Neuronal stem cell (in vitro differentiated cells): ENCODE measurements at regions not wholly inside any gene's neighbourhood (a gene's known extent, or its start where the extent isn't known, plus 50 kb on each side); places are given as distances from the start of the nearest gene placed in this dataset.

Experiments
- DNase-seq: peaks from one replicate; pipeline ENCODE4 v3.0.0-alpha.2; 2013; ENCODE audit warnings: low spot score
- H2AFZ ChIP-seq: one replicate; pipeline ENCODE4 v1.6.1; 2013; ENCODE audit warnings: mild to moderate bottlenecking, low read length, inconsistent platforms
- H2AK5ac ChIP-seq: 2 replicates; pipeline ENCODE4 v1.6.1; 2013; ENCODE audit warnings: low read depth, mild to moderate bottlenecking, inconsistent platforms, low read length, moderate library complexity, mixed read lengths
- H2BK120ac ChIP-seq: 2 replicates; pipeline ENCODE4 v1.6.1; 2013; ENCODE audit warnings: low read depth, mild to moderate bottlenecking, inconsistent platforms, low read length, moderate library complexity, mixed read lengths
- H2BK12ac ChIP-seq: one replicate; pipeline ENCODE4 v1.6.1; 2013; ENCODE audit warnings: low read length, inconsistent platforms
- H2BK15ac ChIP-seq: 2 replicates; pipeline ENCODE4 v1.6.1; 2013; ENCODE audit warnings: mild to moderate bottlenecking, low read length, inconsistent platforms, mixed read lengths
- H2BK5ac ChIP-seq: one replicate; pipeline ENCODE4 v1.6.1; 2013; ENCODE audit warnings: inconsistent platforms, mild to moderate bottlenecking, low read length, moderate library complexity
- H3K14ac ChIP-seq: one replicate; pipeline ENCODE4 v1.6.1; 2013; ENCODE audit warnings: low read length, inconsistent platforms
- H3K18ac ChIP-seq: 2 replicates; pipeline ENCODE4 v1.6.1; 2013; ENCODE audit warnings: low read length, inconsistent platforms
- H3K23ac ChIP-seq: 2 replicates; pipeline ENCODE4 v1.6.1; 2013; ENCODE audit warnings: low read depth, mild to moderate bottlenecking, mixed read lengths, low read length, inconsistent platforms; ENCODE audit not compliant: poor library complexity
- H3K27ac ChIP-seq: replicated peaks from 3 replicates; pipeline ENCODE4 v1.5.1; 2013; ENCODE audit warnings: low read length, inconsistent platforms
- H3K27me3 ChIP-seq, 3 experiments: 2 replicates each; pipeline ENCODE4 v1.6.1; 2013; ENCODE audit warnings: low read length in 3 of 3, mild to moderate bottlenecking in 2 of 3, inconsistent platforms in 1 of 3, low read depth in 1 of 3, mixed read lengths in 1 of 3, moderate library complexity in 1 of 3; ENCODE audit not compliant: control insufficient read depth in 3 of 3, insufficient read depth in 3 of 3
- H3K36me3 ChIP-seq, 2 donors: replicated peaks in 1 of 2; 2 replicates each; pipeline ENCODE4 v1.6.1; 2013; ENCODE audit warnings: low read length in 2 of 2; ENCODE audit not compliant: control insufficient read depth in 2 of 2, insufficient read depth in 2 of 2
- H3K4ac ChIP-seq: 2 replicates; pipeline ENCODE4 v1.6.1; 2013; ENCODE audit warnings: inconsistent platforms, mild to moderate bottlenecking, low read length, moderate library complexity
- H3K4me1 ChIP-seq, 2 donors: 1 replicate in 1 of 2; 2 replicates in 1 of 2; pipeline ENCODE4 v1.6.1; 2013; ENCODE audit warnings: low read length in 2 of 2, low read depth in 1 of 2; ENCODE audit not compliant: control insufficient read depth in 2 of 2, insufficient read depth in 1 of 2
- H3K4me2 ChIP-seq: one replicate; pipeline ENCODE4 v1.6.1; 2013; ENCODE audit warnings: mild to moderate bottlenecking, low read length, inconsistent platforms; ENCODE audit not compliant: insufficient read depth, poor library complexity, severe bottlenecking
- H3K4me3 ChIP-seq, 2 donors: 2 replicates each; pipeline ENCODE4 v1.5.1; 2013; ENCODE audit warnings: low read length in 2 of 2, mild to moderate bottlenecking in 2 of 2, inconsistent platforms in 1 of 2, moderate library complexity in 1 of 2
- H3K79me1 ChIP-seq: one replicate; pipeline ENCODE4 v1.6.1; 2013; ENCODE audit warnings: low read depth, mild to moderate bottlenecking, inconsistent platforms, low read length, moderate library complexity
- H3K9ac ChIP-seq: one replicate; pipeline ENCODE4 v1.6.1; 2013; ENCODE audit warnings: mild to moderate bottlenecking, low read depth, low read length, inconsistent platforms; ENCODE audit not compliant: poor library complexity
- H3K9me3 ChIP-seq, 2 donors: replicated peaks in 1 of 2; 2 replicates each; pipeline versions ENCODE3 to v1.6.1; 2013; ENCODE audit warnings: low read length in 2 of 2, mild to moderate bottlenecking in 2 of 2, inconsistent platforms in 1 of 2, low read depth in 1 of 2, mixed read lengths in 1 of 2, moderate library complexity in 1 of 2; ENCODE audit not compliant: control insufficient read depth in 2 of 2, insufficient read depth in 1 of 2
- H4K8ac ChIP-seq: one replicate; pipeline ENCODE4 v1.6.1; 2013; ENCODE audit warnings: low read depth, mild to moderate bottlenecking, inconsistent platforms, low read length, moderate library complexity
- H4K91ac ChIP-seq: one replicate; pipeline ENCODE4 v1.6.1; 2013; ENCODE audit warnings: low read length, low read depth, mild to moderate bottlenecking, inconsistent platforms; ENCODE audit not compliant: poor library complexity
- WGBS, 2 donors: extraction: QIAGEN DNeasy Blood & Tissue Kit; methylation state at CpG; one replicate each; pipeline ENCODE4 v1.1.7; 2013; ENCODE audit warnings: missing lambda C conversion rate in 2 of 2, mixed read lengths in 1 of 2; ENCODE audit not compliant: insufficient read length in 2 of 2, insufficient replicate concordance in 1 of 2; ENCODE audit errors: extremely low coverage in 2 of 2; 5-methylcytosine and 5-hydroxymethylcytosine counted together
- small RNA-seq: library from polyadenylated mRNA; stranded (forward); fragments of <200 nt; extraction: miRNeasy Mini kit (QIAGEN cat#:217004); gene quantifications from one replicate; pipeline ENCODE3, GENCODE V24; 2013; ENCODE audit not compliant: insufficient read depth

DNA sequence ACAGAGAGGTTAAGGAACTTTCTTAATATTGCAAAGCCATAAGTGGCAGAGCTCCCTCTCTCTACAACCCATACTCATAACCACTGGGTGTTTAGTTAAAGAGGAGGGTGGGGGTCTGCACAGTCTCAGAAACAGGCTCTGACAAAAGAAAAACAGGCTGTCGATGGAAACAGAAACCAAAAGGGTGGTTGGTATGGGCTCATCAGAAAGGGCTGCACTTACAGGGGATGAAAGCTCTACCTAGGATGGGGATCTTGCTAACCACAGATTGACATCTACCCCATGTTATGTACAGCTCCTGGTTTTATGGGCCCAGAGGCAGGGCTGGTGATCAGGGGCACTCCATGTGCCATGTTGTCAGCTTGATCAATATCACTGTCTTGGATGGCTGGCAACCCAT is 111.4 kb downstream of the CYLD start:
- Histone ChIP-seq H3K4ac (no peak overlapping the region), H3K9ac (no peak overlapping the region), H3K36me3 (no peaks in the 10 kb centered on the region), H3K4me2 (no peak overlapping the region), H3K4me1 (peaks cover 0 to 7% of the 10 kb centered on the region in 2 donors), H3K14ac (no peak overlapping the region), H4K8ac (no peak overlapping the region), H2AK5ac (no peak overlapping the region), H3K27ac (no peak overlapping the region), H3K79me1 (no peaks in the 10 kb centered on the region), H2BK12ac (no peak overlapping the region), H2AFZ (no peak overlapping the region), H3K27me3 (peaks cover 0 to 20% (median 0%) of the 10 kb centered on the region in 3 experiments), H3K18ac (no peak overlapping the region), H3K23ac (no peak overlapping the region), H2BK5ac (no peak overlapping the region), H2BK15ac (no peak overlapping the region), H3K9me3 (peaks cover 0 to 4% of the 10 kb centered on the region in 2 donors), H4K91ac (no peak overlapping the region), H2BK120ac (no peak overlapping the region), H3K4me3 (no peak overlapping the region)
- no CpG with 5 or more reads among the region's 1 CpG for WGBS, 2 donors
- no peak for DNase-seq

Small RNA genes in the stretch of these regions (small RNA-seq; reads per million reads assigned to genes)
- 19.3 reads per million, percentile 79 among the genes with 10 or more reads in this experiment for gene RNA5SP426
